H1 (cell line): ENCODE measurements at regions not wholly inside any gene's neighbourhood (a gene's known extent, or its start where the extent isn't known, plus 50 kb on each side); places are given as distances from the start of the nearest gene placed in this dataset.

Source experiments
- CTCF ChIA-PET: fragments of 300-600 bp; sonication (Branson Sonifier 250); formaldehyde crosslinking; loops from one replicate; lab custom pipeline; 2021; ENCODE audit not compliant: partially characterized antibody; lab: Charles Lee
- POLR2A ChIA-PET: fragments of 300-600 bp; sonication (Branson Sonifier 250); formaldehyde crosslinking; loops from one replicate; lab custom pipeline; 2021; ENCODE audit warnings: inconsistent platforms; ENCODE audit not compliant: partially characterized antibody; lab: Charles Lee
- DNase-seq, 2 experiments: peaks; one replicate each; pipeline versions ENCODE4 v3.0.0 to v3.0.0-alpha.2; 2010 to 2022; ENCODE audit warnings: low spot score in 2 of 2, low read depth in 1 of 2, mixed read lengths in 1 of 2
- FAIRE-seq: peaks from 2 replicates; lab custom pipeline; 2011; peaks lifted over from hg19 to GRCh38; lab: Jason Lieb, UNC
- H2AFZ ChIP-seq: 2 replicates; pipeline ENCODE4 v1.8.1; 2012; ENCODE audit warnings: low read length, inconsistent platforms
- H2AK5ac ChIP-seq: 2 replicates; pipeline ENCODE4 v1.6.1; 2013; ENCODE audit warnings: low read depth, low read length
- H2BK120ac ChIP-seq: replicated peaks from 2 replicates; pipeline ENCODE3; 2013; ENCODE audit warnings: low read depth, low read length, inconsistent platforms
- H2BK12ac ChIP-seq: 2 replicates; pipeline ENCODE4 v1.6.1; 2013; ENCODE audit warnings: low read depth, low read length
- H2BK15ac ChIP-seq: 2 replicates; pipeline ENCODE4 v1.6.1; 2013; ENCODE audit warnings: low read length
- H2BK20ac ChIP-seq: 2 replicates; pipeline ENCODE4 v1.6.1; 2013; ENCODE audit warnings: low read length
- H2BK5ac ChIP-seq: 2 replicates; pipeline ENCODE4 v1.6.1; 2013; ENCODE audit warnings: low read depth, low read length
- H3K14ac ChIP-seq: 2 replicates; pipeline ENCODE4 v1.6.1; 2013; ENCODE audit warnings: inconsistent platforms; ENCODE audit not compliant: insufficient read length
- H3K18ac ChIP-seq: 2 replicates; pipeline ENCODE4 v1.6.1; 2013; ENCODE audit warnings: low read length; ENCODE audit errors: extremely low read depth
- H3K23ac ChIP-seq: 2 replicates; pipeline ENCODE4 v1.6.1; 2013; ENCODE audit warnings: inconsistent platforms; ENCODE audit not compliant: insufficient read length
- H3K23me2 ChIP-seq: 2 replicates; pipeline ENCODE4 v1.6.1; 2013; ENCODE audit warnings: low read depth, low read length
- H3K27ac ChIP-seq: 2 replicates; pipeline ENCODE4 v1.6.1; 2011; ENCODE audit warnings: low read depth, low read length, inconsistent platforms
- H3K27me3 ChIP-seq, 4 experiments: replicated peaks in 1 of 4; 1 replicate in 1 of 4; 2 replicates in 3 of 4; pipeline versions ENCODE4 v1.6.1 to v1.8.1; 2011 to 2013; ENCODE audit warnings: low read length in 3 of 4, mild to moderate bottlenecking in 3 of 4, inconsistent platforms in 2 of 4, mixed read lengths in 2 of 4, moderate library complexity in 1 of 4; ENCODE audit not compliant: control insufficient read depth in 3 of 4, insufficient read depth in 3 of 4; ENCODE audit errors: extremely low read depth in 1 of 4
- H3K36me3 ChIP-seq, 4 experiments: 2 replicates each; pipeline versions ENCODE4 v1.6.1 to v1.8.1; 2011 to 2013; ENCODE audit warnings: mild to moderate bottlenecking in 4 of 4, low read length in 3 of 4, moderate library complexity in 2 of 4, control low read depth in 1 of 4, inconsistent platforms in 1 of 4; ENCODE audit not compliant: insufficient read depth in 4 of 4, control insufficient read depth in 2 of 4
- H3K4ac ChIP-seq: replicated peaks from 2 replicates; pipeline ENCODE3; 2013; ENCODE audit warnings: low read length, low read depth, mixed read lengths, inconsistent platforms; ENCODE audit not compliant: insufficient read length
- H3K4me1 ChIP-seq, 4 experiments: replicated peaks in 1 of 4; 1 replicate in 1 of 4; 2 replicates in 3 of 4; pipeline versions ENCODE4 v1.6.1 to v1.8.1; 2011 to 2013; ENCODE audit warnings: low read length in 3 of 4, inconsistent platforms in 2 of 4, mixed read lengths in 1 of 4; ENCODE audit not compliant: insufficient read depth in 4 of 4, control insufficient read depth in 3 of 4
- H3K4me2 ChIP-seq, 2 experiments: 2 replicates each; pipeline versions ENCODE4 v1.6.1 to v1.8.1; 2011 to 2013; ENCODE audit warnings: low read depth in 2 of 2, low read length in 2 of 2, control low read depth in 1 of 2, inconsistent platforms in 1 of 2, mild to moderate bottlenecking in 1 of 2; ENCODE audit not compliant: insufficient read depth in 1 of 2
- H3K4me3 ChIP-seq, 4 experiments: fragments of 200-600, 300-600 bp in 1 of 4; sonication (generic), shearing (Covaris generic), sonication (Bioruptor Twin) in 1 of 4; 2 replicates each; pipeline versions ENCODE4 v1.5.1 to v1.8.1; 2011 to 2016; ENCODE audit warnings: low read length in 4 of 4, low read depth in 3 of 4, control low read depth in 2 of 4, inconsistent platforms in 2 of 4, mild to moderate bottlenecking in 2 of 4, mixed read lengths in 1 of 4, moderate library complexity in 1 of 4; ENCODE audit not compliant: insufficient read depth in 2 of 4; ENCODE audit errors: extremely low read depth in 1 of 4
- H3K56ac ChIP-seq: replicated peaks from 2 replicates; pipeline ENCODE3; 2013; ENCODE audit warnings: low read depth, mild to moderate bottlenecking, mixed read lengths, low read length, inconsistent platforms; ENCODE audit not compliant: insufficient read length
- H3K79me1 ChIP-seq: 2 replicates; pipeline ENCODE4 v1.6.1; 2013; ENCODE audit warnings: low read depth, low read length, control low read depth
- H3K79me2 ChIP-seq, 2 experiments: 2 replicates each; pipeline versions ENCODE4 v1.6.1 to v1.8.1; 2012 to 2013; ENCODE audit warnings: low read length in 2 of 2, mild to moderate bottlenecking in 2 of 2, inconsistent platforms in 1 of 2; ENCODE audit not compliant: insufficient read depth in 2 of 2, control insufficient read depth in 1 of 2
- H3K9ac ChIP-seq, 4 experiments: replicated peaks in 1 of 4; 1 replicate in 1 of 4; 2 replicates in 3 of 4; pipeline versions ENCODE4 v1.6.1 to v1.8.1; 2011 to 2013; ENCODE audit warnings: low read depth in 3 of 4, low read length in 3 of 4, control low read depth in 2 of 4, mild to moderate bottlenecking in 2 of 4, moderate library complexity in 2 of 4, inconsistent platforms in 1 of 4; ENCODE audit errors: extremely low read depth in 1 of 4
- H3K9me3 ChIP-seq, 2 experiments: 2 replicates each; pipeline versions ENCODE4 v1.6.1 to v1.8.1; 2012 to 2013; ENCODE audit warnings: mild to moderate bottlenecking in 2 of 2, moderate library complexity in 2 of 2, control low read depth in 1 of 2, inconsistent platforms in 1 of 2, low read depth in 1 of 2, low read length in 1 of 2, mixed read lengths in 1 of 2; ENCODE audit not compliant: insufficient read depth in 2 of 2
- H4K20me1 ChIP-seq, 2 experiments: replicated peaks in 1 of 2; 2 replicates each; pipeline versions ENCODE3 to v1.8.1; 2011 to 2013; ENCODE audit warnings: inconsistent platforms in 2 of 2, low read length in 2 of 2, mild to moderate bottlenecking in 1 of 2; ENCODE audit not compliant: insufficient read depth in 2 of 2, control insufficient read depth in 1 of 2
- H4K5ac ChIP-seq: 2 replicates; pipeline ENCODE4 v1.6.1; 2013; ENCODE audit warnings: low read length, low read depth, mixed read lengths, inconsistent platforms; ENCODE audit not compliant: insufficient read length
- H4K8ac ChIP-seq: 2 replicates; pipeline ENCODE4 v1.8.0; 2013; ENCODE audit warnings: mild to moderate bottlenecking, moderate library complexity, low read length, inconsistent platforms; ENCODE audit not compliant: insufficient read depth; ENCODE audit errors: extremely low read depth
- H4K91ac ChIP-seq: replicated peaks from 2 replicates; pipeline ENCODE3; 2013; ENCODE audit warnings: low read length, mixed read lengths, inconsistent platforms; ENCODE audit not compliant: insufficient read length
- RNF2 ChIP-seq: fragments of 200-900, 300-1000 bp; sonication (generic); IDR thresholded peaks from 2 replicates; pipeline ENCODE4 v1.7.1; 2016; ENCODE audit warnings: borderline replicate concordance, low read depth, mild to moderate bottlenecking, antibody characterized with exemption, low read length; ENCODE audit not compliant: poor library complexity, severe bottlenecking; ENCODE audit errors: missing control alignments
- WGBS, 2 experiments: shearing (Covaris generic) in 1 of 2; methylation state at CpG; one replicate each; pipeline versions ENCODE4 v1.1.6 to v1.1.7; 2013 to 2015; ENCODE audit warnings: low lambda C conversion rate in 2 of 2, mixed read lengths in 2 of 2, inconsistent platforms in 1 of 2, low coverage in 1 of 2, missing lambda C conversion rate in 1 of 2; ENCODE audit not compliant: insufficient replicate concordance in 2 of 2, insufficient coverage in 1 of 2, insufficient read length in 1 of 2; ENCODE audit errors: extremely low coverage in 1 of 2, missing lambda C conversion rate in 1 of 2; 5-methylcytosine and 5-hydroxymethylcytosine counted together

DNA sequence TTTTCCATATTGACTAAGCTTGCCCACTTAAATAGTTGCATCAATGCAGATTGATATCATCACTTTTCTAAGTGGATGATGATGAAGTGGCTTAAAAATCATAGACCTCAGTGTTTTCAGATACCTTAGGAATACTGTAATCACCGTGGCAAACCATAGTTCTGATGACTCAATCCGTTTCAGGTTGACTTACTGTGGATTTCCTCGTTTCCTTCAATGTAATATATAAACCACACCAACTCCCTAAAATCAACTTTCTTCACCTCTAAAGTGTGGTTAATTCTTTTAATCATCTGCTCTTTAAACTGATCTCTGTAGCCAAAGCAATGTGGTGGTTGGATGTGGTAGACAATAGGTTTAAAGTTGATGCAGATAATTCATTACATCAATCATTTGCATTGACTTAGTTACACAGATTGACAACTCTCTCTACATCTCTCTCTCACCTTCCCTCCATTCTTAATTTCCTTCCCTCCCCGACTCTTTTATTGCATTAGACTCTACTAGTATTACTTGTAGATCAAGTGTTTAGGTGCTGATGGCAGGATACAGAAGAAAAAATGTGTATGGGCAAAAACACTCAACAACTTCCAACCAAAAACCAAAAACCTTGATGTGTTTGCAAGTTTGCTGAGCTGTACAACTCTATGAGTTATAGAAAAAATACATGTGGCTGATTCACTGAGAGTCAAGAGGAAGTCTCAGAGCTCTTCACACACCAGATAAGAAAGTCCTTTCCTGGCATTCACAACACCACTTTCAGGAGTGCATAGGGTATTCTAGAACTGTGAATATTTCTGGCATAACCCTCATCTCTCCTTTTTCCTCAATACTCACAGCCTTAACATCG is 243.5 kb downstream of the NFKBIZ start:
- Histone ChIP-seq H4K91ac (no peak overlapping the region), H4K8ac (no peak overlapping the region), H3K4me3 (no peak overlapping the region), H2AK5ac (no peak overlapping the region), H3K4me1 (no peaks in the 10 kb centered on the region), H3K23me2 (no peaks in the 10 kb centered on the region), H4K20me1 (no peaks in the 10 kb centered on the region), H3K79me1 (no peaks in the 10 kb centered on the region), H3K56ac (no peak overlapping the region), H2BK5ac (no peak overlapping the region), H2BK20ac (no peak overlapping the region), H3K4ac (no peak overlapping the region), H3K23ac (no peak overlapping the region), H3K79me2 (no peaks in the 10 kb centered on the region), H3K36me3 (no peaks in the 10 kb centered on the region), H3K27ac (no peak overlapping the region), H2BK15ac (no peak overlapping the region), H2BK120ac (no peak overlapping the region), H2AFZ (no peak overlapping the region), H2BK12ac (no peak overlapping the region), H3K9me3 (no peaks in the 10 kb centered on the region), H4K5ac (no peak overlapping the region), H3K4me2 (no peak overlapping the region), H3K9ac (no peak overlapping the region), H3K27me3 (no peaks in the 10 kb centered on the region), H3K14ac (no peak overlapping the region), H3K18ac (no peak overlapping the region)
- POLR2A ChIA-PET: no interaction called here
- 93 to 100% methylated on average over 1 to 5 of the region's 5 CpGs for WGBS, 2 experiments
- DNase-seq (no peak), FAIRE-seq (no peak)
- no peak for TF ChIP-seq RNF2
- CTCF ChIA-PET: interaction anchor here (0.6 kb wide), 1 partner anchor 136 kb away, joined by 3 read pairs; no protein-coding TSS in a partner anchor
